SK-N-SH (cell line): ENCODE measurements at regions not wholly inside any gene's neighbourhood (a gene's known extent, or its start where the extent isn't known, plus 50 kb on each side); places are given as distances from the start of the nearest gene placed in this dataset.

Experiments used
- CTCF ChIA-PET: fragments of 300-600, 350-600 bp; formaldehyde crosslinking; extraction: SDS; loops from one replicate; lab custom pipeline; 2021; lab: Yijun Ruan, JAX
- POLR2A ChIA-PET: fragments of 350-600 bp; sonication (Branson Sonifier 250); formaldehyde crosslinking; extraction: SDS; loops from one replicate; lab custom pipeline; 2020; ENCODE audit warnings: antibody characterized with exemption, inconsistent platforms; lab: Yijun Ruan, JAX
- DNase-seq: peaks from one replicate; pipeline ENCODE4 v3.0.0; 2012
- H2AFZ ChIP-seq: fragments of 200-600 bp; sonication (generic); 2 replicates; pipeline ENCODE4 v1.8.1; 2016; ENCODE audit warnings: antibody characterized with exemption, mild to moderate bottlenecking, low read depth
- H3F3A ChIP-seq: fragments of 200-600 bp; sonication (generic); replicated peaks from 2 replicates; pipeline ENCODE3; 2016; ENCODE audit warnings: antibody characterized with exemption, mild to moderate bottlenecking; ENCODE audit not compliant: insufficient read depth
- H3K27ac ChIP-seq, 2 experiments: fragments of 200-500 bp in 1 of 2; fragments of 200-600 bp in 1 of 2; sonication (Bioruptor generic) in 1 of 2; sonication (generic), shearing (Covaris generic) in 1 of 2; 2 replicates each; pipeline versions ENCODE4 v1.5.1 to v1.6.1; 2014 to 2016; ENCODE audit warnings: low read depth in 2 of 2, inconsistent platforms in 1 of 2, low read length in 1 of 2, mild to moderate bottlenecking in 1 of 2, mixed read lengths in 1 of 2
- H3K27me3 ChIP-seq: fragments of 200-600 bp; sonication (generic), shearing (Covaris generic); 2 replicates; pipeline ENCODE4 v1.6.1; 2016; ENCODE audit warnings: mixed run types; ENCODE audit not compliant: insufficient read depth
- H3K36me3 ChIP-seq, 2 experiments: fragments of 200-500 bp in 1 of 2; fragments of 200-600 bp in 1 of 2; sonication (Bioruptor generic) in 1 of 2; sonication (generic) in 1 of 2; replicated peaks in 1 of 2; 2 replicates each; pipeline versions ENCODE3 to v1.5.1; 2014 to 2016; ENCODE audit warnings: low read length in 1 of 2, mild to moderate bottlenecking in 1 of 2; ENCODE audit not compliant: insufficient read depth in 2 of 2, control insufficient read depth in 1 of 2
- H3K4me1 ChIP-seq, 2 experiments: fragments of 200-500 bp in 1 of 2; fragments of 200-600 bp in 1 of 2; sonication (Bioruptor generic) in 1 of 2; sonication (generic), shearing (Covaris generic) in 1 of 2; 2 replicates each; pipeline versions ENCODE4 v1.5.1 to v1.6.1; 2014 to 2016; ENCODE audit warnings: low read depth in 1 of 2, low read length in 1 of 2, mixed run types in 1 of 2; ENCODE audit not compliant: insufficient read depth in 2 of 2, control insufficient read depth in 1 of 2
- H3K4me2 ChIP-seq: fragments of 200-600 bp; sonication (generic), shearing (Covaris generic); 2 replicates; pipeline ENCODE4 v1.6.1; 2017; ENCODE audit warnings: mixed run types
- H3K4me3 ChIP-seq, 2 experiments: fragments of 200-500 bp in 1 of 2; fragments of 200-600 bp in 1 of 2; sonication (Bioruptor generic) in 1 of 2; sonication (generic), shearing (Covaris generic) in 1 of 2; 2 replicates each; pipeline versions ENCODE4 v1.5.1 to v1.8.1; 2014 to 2016; ENCODE audit warnings: low read depth in 2 of 2, inconsistent platforms in 1 of 2, low read length in 1 of 2, mild to moderate bottlenecking in 1 of 2, mixed read lengths in 1 of 2, moderate library complexity in 1 of 2
- H3K79me2 ChIP-seq: fragments of 200-600 bp; sonication (generic); 2 replicates; pipeline ENCODE4 v1.8.1; 2017; ENCODE audit warnings: mild to moderate bottlenecking; ENCODE audit not compliant: insufficient read depth
- H3K9ac ChIP-seq: fragments of 200-600 bp; sonication (generic); 2 replicates; pipeline ENCODE4 v1.6.1; 2017; ENCODE audit warnings: mixed run types
- H3K9me2 ChIP-seq: fragments of 200-600 bp; sonication (generic); 2 replicates; pipeline ENCODE4 v1.6.1; 2017; ENCODE audit warnings: mixed run types
- H3K9me3 ChIP-seq: fragments of 200-600 bp; sonication (generic); 2 replicates; pipeline ENCODE4 v1.6.1; 2017; ENCODE audit warnings: mixed run types, mild to moderate bottlenecking, moderate library complexity
- H4K20me1 ChIP-seq: fragments of 200-600 bp; sonication (generic); 2 replicates; pipeline ENCODE4 v1.6.1; 2017; ENCODE audit warnings: mild to moderate bottlenecking, mixed run types; ENCODE audit not compliant: insufficient read depth
- ELF1 ChIP-seq: IDR thresholded peaks from 2 replicates; pipeline ENCODE4 v1.4.0; 2012
- EP300 ChIP-seq, 2 experiments: IDR thresholded peaks; 2 replicates each; pipeline versions ENCODE4 v1.4.0 to v1.6.1; 2012; ENCODE audit warnings: borderline replicate concordance in 1 of 2, low read depth in 1 of 2, low read length in 1 of 2
- EZH2phosphoT487 ChIP-seq: fragments of 200-600 bp; sonication (generic); IDR thresholded peaks from 2 replicates; pipeline ENCODE4 v1.6.1; 2017; ENCODE audit warnings: low read depth, mixed run types, mild to moderate bottlenecking, antibody characterized with exemption, moderate library complexity, borderline replicate concordance
- FOSL2 ChIP-seq: IDR thresholded peaks from 2 replicates; pipeline ENCODE4 v1.4.0; 2012; ENCODE audit warnings: low read depth, mild to moderate bottlenecking, moderate library complexity, borderline replicate concordance
- FOXJ3 ChIP-seq: sonication (generic); formaldehyde crosslinking; IDR thresholded peaks from 2 replicates; pipeline ENCODE4 v1.5.1; 2020; ENCODE audit warnings: mild to moderate bottlenecking, missing genetic modification reagents
- FOXM1 ChIP-seq: IDR thresholded peaks from 2 replicates; pipeline ENCODE4 v1.4.0; 2012; ENCODE audit warnings: low read depth, mild to moderate bottlenecking
- GABPA ChIP-seq: IDR thresholded peaks from 2 replicates; pipeline ENCODE4 v1.4.0; 2012; ENCODE audit warnings: low read depth, mild to moderate bottlenecking
- GATA2 ChIP-seq: sonication (generic); formaldehyde crosslinking; IDR thresholded peaks from 2 replicates; pipeline ENCODE4 v1.5.0; 2020; ENCODE audit warnings: mild to moderate bottlenecking, missing genetic modification reagents
- JUND ChIP-seq: IDR thresholded peaks from 2 replicates; pipeline ENCODE4 v1.4.0; 2012
- MEF2A ChIP-seq: IDR thresholded peaks from 2 replicates; pipeline ENCODE4 v1.4.0; 2012; ENCODE audit warnings: low read depth, borderline replicate concordance
- MXI1 ChIP-seq: IDR thresholded peaks from 2 replicates; pipeline ENCODE4 v1.6.1; 2012; ENCODE audit warnings: mild to moderate bottlenecking, low read depth, low read length, improper control_type of control experiment
- NRF1 ChIP-seq: IDR thresholded peaks from 2 replicates; pipeline ENCODE4 v1.6.1; 2012; ENCODE audit warnings: low read depth, mild to moderate bottlenecking, low read length
- POLR2AphosphoS5 ChIP-seq: IDR thresholded peaks from 2 replicates; pipeline ENCODE4 v1.6.1; 2012; ENCODE audit warnings: low read depth, low read length
- RAD21 ChIP-seq: IDR thresholded peaks from 2 replicates; pipeline ENCODE4 v1.6.1; 2012; ENCODE audit warnings: mild to moderate bottlenecking, low read length
- RCOR1 ChIP-seq: fragments of 150-350 bp; IDR thresholded peaks from 2 replicates; pipeline ENCODE4 v1.6.1; 2017; ENCODE audit warnings: antibody characterized with exemption, low read length
- RXRA ChIP-seq: IDR thresholded peaks from 2 replicates; pipeline ENCODE4 v1.4.0; 2012; ENCODE audit warnings: low read depth, mild to moderate bottlenecking, borderline replicate concordance
- SIN3A ChIP-seq: IDR thresholded peaks from 2 replicates; pipeline ENCODE4 v1.6.1; 2012; ENCODE audit warnings: low read depth, mild to moderate bottlenecking, low read length, moderate library complexity, borderline replicate concordance
- SMC3 ChIP-seq: IDR thresholded peaks from 2 replicates; pipeline ENCODE4 v1.6.1; 2012; ENCODE audit warnings: low read depth, low read length, improper control_type of control experiment
- TCF12 ChIP-seq: IDR thresholded peaks from 2 replicates; pipeline ENCODE4 v1.4.0; 2012
- WGBS: methylation state at CpG from one replicate; pipeline ENCODE4 v1.1.6; 2017; ENCODE audit warnings: low lambda C conversion rate; 5-methylcytosine and 5-hydroxymethylcytosine counted together
- TF ChIP-seq, protein P1 (sequence below): fragments of 150-350 bp; IDR thresholded peaks from 2 replicates; pipeline ENCODE4 v1.6.1; 2017; ENCODE audit warnings: antibody characterized with exemption, low read length, low read depth, borderline replicate concordance
- TF ChIP-seq, protein P2 (sequence below): IDR thresholded peaks from 2 replicates; pipeline ENCODE4 v1.4.0; 2012; ENCODE audit warnings: low read depth, borderline replicate concordance
- TF ChIP-seq, protein P3 (sequence below): IDR thresholded peaks from 2 replicates; pipeline ENCODE4; 2012

DNA sequence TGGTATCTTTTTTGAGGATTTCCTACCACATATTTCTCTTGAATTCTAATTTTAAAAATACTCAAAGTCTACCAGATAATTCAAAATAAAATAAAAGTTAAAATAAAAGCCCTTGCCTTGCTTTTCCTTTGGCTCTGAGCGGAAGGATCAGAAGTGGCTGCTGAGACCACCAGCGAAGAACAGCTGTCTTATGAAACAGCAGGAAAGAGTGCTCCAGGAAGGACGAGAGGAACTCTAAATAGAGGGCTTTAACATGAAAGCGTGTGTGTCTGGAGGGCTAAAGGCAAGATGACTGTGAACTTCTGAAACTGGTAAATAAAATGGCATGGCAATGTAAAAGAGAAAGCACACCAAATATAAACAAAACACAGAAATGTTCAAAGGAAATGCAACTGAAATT lies 521.5 kb upstream of the SPRY2 start:
- Histone ChIP-seq H3K9me3 (no peaks in the 10 kb centered on the region), H3K9me2 (no peaks in the 10 kb centered on the region), H3K9ac (no peak overlapping the region), H3K27ac (no peak overlapping the region), H3K79me2 (no peaks in the 10 kb centered on the region), H3F3A (no peaks in the 10 kb centered on the region), H3K4me1 (no peaks in the 10 kb centered on the region), H3K4me2 (no peak overlapping the region), H4K20me1 (no peaks in the 10 kb centered on the region), H3K4me3 (no peak overlapping the region), H2AFZ (no peak overlapping the region), H3K27me3 (no peaks in the 10 kb centered on the region), H3K36me3 (no peaks in the 10 kb centered on the region)
- TF ChIP-seq MXI1 (no peak), NRF1 (no peak), FOSL2 (no peak), POLR2AphosphoS5 (no peak), SMC3 (no peak), FOXJ3 (CRISPR knock-in tag) (no peak), EZH2phosphoT487 (no peak), RCOR1 (no peak), GATA2 (CRISPR knock-in tag) (no peak), EP300 (IDR thresholded peaks at IDR 0.05; ENCODE audit: borderline replicate concordance in 1 of 2, low read depth in 1 of 2, low read length in 1 of 2) (no peak), RAD21 (no peak), RXRA (no peak), TCF12 (no peak), FOXM1 (no peak), GABPA (no peak), ELF1 (no peak)
- TF ChIP-seq, protein P1, sequence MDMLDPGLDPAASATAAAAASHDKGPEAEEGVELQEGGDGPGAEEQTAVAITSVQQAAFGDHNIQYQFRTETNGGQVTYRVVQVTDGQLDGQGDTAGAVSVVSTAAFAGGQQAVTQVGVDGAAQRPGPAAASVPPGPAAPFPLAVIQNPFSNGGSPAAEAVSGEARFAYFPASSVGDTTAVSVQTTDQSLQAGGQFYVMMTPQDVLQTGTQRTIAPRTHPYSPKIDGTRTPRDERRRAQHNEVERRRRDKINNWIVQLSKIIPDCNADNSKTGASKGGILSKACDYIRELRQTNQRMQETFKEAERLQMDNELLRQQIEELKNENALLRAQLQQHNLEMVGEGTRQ, result no peak
- TF ChIP-seq, protein P2, sequence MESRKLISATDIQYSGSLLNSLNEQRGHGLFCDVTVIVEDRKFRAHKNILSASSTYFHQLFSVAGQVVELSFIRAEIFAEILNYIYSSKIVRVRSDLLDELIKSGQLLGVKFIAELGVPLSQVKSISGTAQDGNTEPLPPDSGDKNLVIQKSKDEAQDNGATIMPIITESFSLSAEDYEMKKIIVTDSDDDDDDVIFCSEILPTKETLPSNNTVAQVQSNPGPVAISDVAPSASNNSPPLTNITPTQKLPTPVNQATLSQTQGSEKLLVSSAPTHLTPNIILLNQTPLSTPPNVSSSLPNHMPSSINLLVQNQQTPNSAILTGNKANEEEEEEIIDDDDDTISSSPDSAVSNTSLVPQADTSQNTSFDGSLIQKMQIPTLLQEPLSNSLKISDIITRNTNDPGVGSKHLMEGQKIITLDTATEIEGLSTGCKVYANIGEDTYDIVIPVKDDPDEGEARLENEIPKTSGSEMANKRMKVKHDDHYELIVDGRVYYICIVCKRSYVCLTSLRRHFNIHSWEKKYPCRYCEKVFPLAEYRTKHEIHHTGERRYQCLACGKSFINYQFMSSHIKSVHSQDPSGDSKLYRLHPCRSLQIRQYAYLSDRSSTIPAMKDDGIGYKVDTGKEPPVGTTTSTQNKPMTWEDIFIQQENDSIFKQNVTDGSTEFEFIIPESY, result no peak
- CTCF ChIA-PET, result interaction anchor here (0.6 kb wide), 1 partner anchor 155 kb away, joined by 3 read pairs; no protein-coding TSS in a partner anchor
- no peak for DNase-seq
- WGBS, result 85% methylated on average over 4 of the region's 4 CpGs
- POLR2A ChIA-PET, result no interaction called here

DNA sequence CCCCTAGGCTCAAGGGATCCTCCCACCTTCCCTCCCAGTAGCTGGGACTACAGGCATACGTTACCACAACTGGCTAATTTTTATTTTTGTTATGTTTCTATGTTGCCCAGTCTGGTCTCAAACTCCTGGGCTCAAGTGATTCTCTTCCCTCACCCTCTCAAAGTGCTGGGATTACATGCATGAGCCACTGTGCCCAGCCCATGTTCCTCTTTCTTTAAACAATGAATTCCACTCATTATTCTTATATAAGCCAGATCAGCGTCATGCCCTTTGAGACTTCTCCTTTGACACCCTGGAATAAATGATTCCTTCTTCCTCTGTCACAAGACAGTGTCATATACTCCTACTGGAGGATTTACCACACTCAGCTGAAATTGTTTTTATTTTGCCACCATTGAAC lies 519.9 kb upstream of the SPRY2 start:
- 73% methylated on average over 2 of the region's 2 CpGs for WGBS
- Histone ChIP-seq H3K9ac (no peak overlapping the region), H3F3A (no peaks in the 10 kb centered on the region), H3K9me2 (no peaks in the 10 kb centered on the region), H3K27me3 (no peaks in the 10 kb centered on the region), H4K20me1 (no peaks in the 10 kb centered on the region), H3K79me2 (no peaks in the 10 kb centered on the region), H3K4me3 (no peak overlapping the region), H2AFZ (no peak overlapping the region), H3K4me1 (no peaks in the 10 kb centered on the region), H3K9me3 (no peaks in the 10 kb centered on the region), H3K36me3 (no peaks in the 10 kb centered on the region), H3K4me2 (no peak overlapping the region), H3K27ac (no peak overlapping the region)
- CTCF ChIA-PET, result interaction anchor here (1.5 kb wide), 1 partner anchor 14 kb away, joined by 4 read pairs; no protein-coding TSS in a partner anchor
- POLR2A ChIA-PET, result no interaction called here
- DNase-seq, result no peak
- TF ChIP-seq EZH2phosphoT487, result no peak
- no peak for TF ChIP-seq MEF2A
- TF ChIP-seq FOXM1, result no peak
- TF ChIP-seq SIN3A, result no peak
- TF ChIP-seq ELF1, result no peak
- TF ChIP-seq JUND, result no peak
- TF ChIP-seq, protein P2, result no peak
- TF ChIP-seq, protein P3, sequence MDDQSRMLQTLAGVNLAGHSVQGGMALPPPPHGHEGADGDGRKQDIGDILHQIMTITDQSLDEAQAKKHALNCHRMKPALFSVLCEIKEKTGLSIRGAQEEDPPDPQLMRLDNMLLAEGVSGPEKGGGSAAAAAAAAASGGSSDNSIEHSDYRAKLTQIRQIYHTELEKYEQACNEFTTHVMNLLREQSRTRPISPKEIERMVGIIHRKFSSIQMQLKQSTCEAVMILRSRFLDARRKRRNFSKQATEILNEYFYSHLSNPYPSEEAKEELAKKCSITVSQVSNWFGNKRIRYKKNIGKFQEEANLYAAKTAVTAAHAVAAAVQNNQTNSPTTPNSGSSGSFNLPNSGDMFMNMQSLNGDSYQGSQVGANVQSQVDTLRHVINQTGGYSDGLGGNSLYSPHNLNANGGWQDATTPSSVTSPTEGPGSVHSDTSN, result no peak
- TF ChIP-seq RCOR1, result no peak
